ENCODE measurements at regions not wholly inside any gene's neighbourhood (a gene's known extent, or its start where the extent isn't known, plus 50 kb on each side); places are given as distances from the start of the nearest gene placed in this dataset.

GRCh38 chr5:20276061-20276958 lies 288.3 kb upstream of the CDH18 start:
- peak; percentile 24 for DNase-seq (ENCODE audit: insufficient read length, low spot score)
- FAIRE-seq: no peak

GRCh38 chr5:20266066-20266465 lies 278.1 kb upstream of the CDH18 start:
- DNase-seq (ENCODE audit: insufficient read length, low spot score): no peak
- FAIRE-seq: no peak

GRCh38 chr5:20262896-20263295 lies 274.9 kb upstream of the CDH18 start:
- no peak for FAIRE-seq
- DNase-seq (ENCODE audit: insufficient read length, low spot score): no peak

- FAIRE-seq: no peak
These were observed 266.7 kb upstream of the CDH18 start for GRCh38 chr5:20254748-20255147.

GRCh38 chr5:20248118-20248517 lies 260.1 kb upstream of the CDH18 start:
- FAIRE-seq (no peak), DNase-seq (ENCODE audit: insufficient read length, low spot score) (no peak)

More at GRCh38 chr5:20254748-20255147, 266.7 kb upstream of the CDH18 start:
- DNase-seq (ENCODE audit: insufficient read length, low spot score): no peak

GRCh38 chr5:20245432-20245974 lies 257.5 kb upstream of the CDH18 start:
- FAIRE-seq: no peak
- DNase-seq (ENCODE audit: insufficient read length, low spot score): no peak

- DNase-seq (ENCODE audit: insufficient read length, low spot score): no peak
- FAIRE-seq: no peak
These were observed 253.4 kb upstream of the CDH18 start for GRCh38 chr5:20241351-20241750.

- FAIRE-seq (no peak), DNase-seq (ENCODE audit: insufficient read length, low spot score) (no peak)
These were observed 243.0 kb upstream of the CDH18 start for GRCh38 chr5:20231040-20231439.

GRCh38 chr5:20230010-20230409 lies 242.0 kb upstream of the CDH18 start:
- FAIRE-seq: no peak

GRCh38 chr5:20229303-20230005 lies 241.5 kb upstream of the CDH18 start:
- DNase-seq (ENCODE audit: insufficient read length, low spot score) (no peak), FAIRE-seq (no peak)

More at GRCh38 chr5:20230010-20230409, 242.0 kb upstream of the CDH18 start:
- no peak for DNase-seq (ENCODE audit: insufficient read length, low spot score)

GRCh38 chr5:20224966-20225365 lies 237.0 kb upstream of the CDH18 start:
- FAIRE-seq (peak; percentile 20), DNase-seq (ENCODE audit: insufficient read length, low spot score) (no peak)

GRCh38 chr5:20224046-20224445 lies 236.0 kb upstream of the CDH18 start:
- DNase-seq (ENCODE audit: insufficient read length, low spot score) (no peak), FAIRE-seq (no peak)

GRCh38 chr5:20223451-20223850 lies 235.5 kb upstream of the CDH18 start:
- no peak for FAIRE-seq
- DNase-seq (ENCODE audit: insufficient read length, low spot score): no peak

- DNase-seq (ENCODE audit: insufficient read length, low spot score) (no peak), FAIRE-seq (no peak)
These were observed 227.3 kb upstream of the CDH18 start for GRCh38 chr5:20215257-20215656.

- no peak for DNase-seq (ENCODE audit: insufficient read length, low spot score)
These were observed 225.8 kb upstream of the CDH18 start for GRCh38 chr5:20213803-20214202.

GRCh38 chr5:20212701-20213100 lies 224.7 kb upstream of the CDH18 start:
- FAIRE-seq: no peak
- no peak for DNase-seq (ENCODE audit: insufficient read length, low spot score)

More at GRCh38 chr5:20213803-20214202, 225.8 kb upstream of the CDH18 start:
- FAIRE-seq: no peak

GRCh38 chr5:20166456-20166855 lies 178.5 kb upstream of the CDH18 start:
- DNase-seq (ENCODE audit: insufficient read length, low spot score) (no peak), FAIRE-seq (no peak)

GRCh38 chr5:20158006-20158405 lies 170.0 kb upstream of the CDH18 start:
- no peak for FAIRE-seq
- no peak for DNase-seq (ENCODE audit: insufficient read length, low spot score)

- FAIRE-seq (no peak), DNase-seq (ENCODE audit: insufficient read length, low spot score) (peak; percentile 10)
These were observed 169.1 kb upstream of the CDH18 start for GRCh38 chr5:20157089-20157488.

GRCh38 chr5:20145240-20145639 lies 157.2 kb upstream of the CDH18 start:
- FAIRE-seq: no peak
- DNase-seq (ENCODE audit: insufficient read length, low spot score): no peak

GRCh38 chr5:20129501-20129900 lies 141.5 kb upstream of the CDH18 start:
- FAIRE-seq: no peak
- DNase-seq (ENCODE audit: insufficient read length, low spot score): no peak

- no peak for DNase-seq (ENCODE audit: insufficient read length, low spot score)
- no peak for FAIRE-seq
These were observed 140.3 kb upstream of the CDH18 start for GRCh38 chr5:20128343-20128742.

Measured in HTR-8/SVneo (cell line).